ENCODE measurements at regions not wholly inside any gene's neighbourhood (a gene's known extent, or its start where the extent isn't known, plus 50 kb on each side); places are given as distances from the start of the nearest gene placed in this dataset.
"Not testable (repeated sequence)": the region's sequence is repeated elsewhere in the genome, so short reads cannot be mapped to it uniquely, and the experiment has no call there.

DNA sequence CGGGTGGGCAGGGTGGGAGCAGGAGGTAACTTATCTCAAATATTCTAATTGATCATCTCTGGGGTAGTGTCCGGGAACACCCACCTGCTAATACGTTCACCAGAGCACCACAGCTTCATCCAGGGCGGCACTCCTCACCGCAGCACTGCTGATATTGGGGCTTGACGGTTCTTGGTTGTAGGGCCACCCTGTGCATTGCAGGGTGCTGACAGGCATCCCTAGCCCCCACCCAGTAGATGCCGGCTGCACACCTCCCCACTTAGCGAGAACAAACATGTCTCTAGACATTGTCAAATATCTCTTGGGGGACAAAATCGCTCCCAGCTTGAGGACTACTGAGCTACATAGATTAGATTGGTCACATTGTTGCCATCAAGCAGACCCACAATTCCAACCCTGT, 73.9 kb upstream of the WASF3 start:
- DNase-seq (ENCODE audit: low spot score) = no peak

DNA sequence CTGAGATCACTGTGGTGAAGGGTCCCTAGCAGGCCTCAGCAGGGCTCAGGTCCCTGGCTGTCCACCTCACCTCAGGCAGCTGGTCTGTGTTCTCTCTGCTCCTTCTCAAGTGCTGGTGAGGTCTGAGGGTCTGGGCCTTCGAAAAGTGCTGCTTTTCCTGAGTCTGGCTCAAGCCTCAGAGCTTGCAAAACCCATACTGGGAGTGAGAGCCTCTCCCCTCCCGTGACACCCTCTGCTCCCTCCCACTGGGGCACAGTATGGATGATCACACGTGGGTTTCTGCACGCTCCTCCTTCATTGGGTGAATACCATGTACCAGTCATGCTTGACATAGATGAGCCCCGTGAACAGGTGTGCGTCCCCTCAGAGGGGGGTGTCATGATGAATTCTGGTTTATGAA, 73.3 kb upstream of the WASF3 start:
- DNase-seq (ENCODE audit: low spot score) = no peak

DNA sequence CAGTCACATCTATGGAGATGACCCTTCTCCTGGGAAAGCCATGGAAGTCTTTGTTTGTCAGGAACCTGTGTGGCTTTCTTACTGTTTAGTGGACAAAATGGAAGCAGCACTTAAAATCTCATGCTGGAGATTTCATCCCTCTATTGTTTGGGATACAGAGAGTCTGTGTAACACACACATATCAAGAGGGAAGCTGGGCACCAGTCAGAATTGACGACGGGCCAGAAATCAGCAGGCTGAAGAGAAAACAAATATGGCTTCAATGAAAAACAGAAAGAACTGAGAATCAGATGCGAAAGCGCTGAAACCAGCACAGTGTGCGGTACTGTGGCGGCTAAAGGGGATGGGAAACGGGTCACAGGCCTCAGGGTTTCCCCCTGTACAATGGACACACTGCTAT, 72.2 kb upstream of the WASF3 start:
- peak; percentile 61 for DNase-seq (ENCODE audit: low spot score)

DNA sequence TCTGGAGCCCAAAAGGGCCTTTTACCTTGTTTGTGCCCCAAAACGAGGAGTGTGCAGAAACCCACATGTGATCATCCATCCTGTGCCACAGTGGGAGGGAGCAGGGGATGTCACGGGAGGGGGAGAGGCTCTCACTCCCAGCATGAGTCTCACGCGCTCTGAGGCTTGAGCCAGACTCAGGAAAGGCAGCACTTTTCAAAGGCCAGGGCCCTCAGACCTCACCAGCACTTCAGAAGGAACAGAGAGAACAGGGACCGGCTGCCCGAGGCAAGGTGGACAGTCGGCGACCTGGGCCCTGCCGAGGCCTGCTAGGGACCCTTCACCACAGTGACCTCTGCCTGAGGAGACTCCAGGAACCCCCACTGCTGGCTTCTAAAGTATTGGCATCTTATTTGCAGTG, 71.7 kb upstream of the WASF3 start:
- peak; percentile 46 for DNase-seq (ENCODE audit: low spot score)

DNA sequence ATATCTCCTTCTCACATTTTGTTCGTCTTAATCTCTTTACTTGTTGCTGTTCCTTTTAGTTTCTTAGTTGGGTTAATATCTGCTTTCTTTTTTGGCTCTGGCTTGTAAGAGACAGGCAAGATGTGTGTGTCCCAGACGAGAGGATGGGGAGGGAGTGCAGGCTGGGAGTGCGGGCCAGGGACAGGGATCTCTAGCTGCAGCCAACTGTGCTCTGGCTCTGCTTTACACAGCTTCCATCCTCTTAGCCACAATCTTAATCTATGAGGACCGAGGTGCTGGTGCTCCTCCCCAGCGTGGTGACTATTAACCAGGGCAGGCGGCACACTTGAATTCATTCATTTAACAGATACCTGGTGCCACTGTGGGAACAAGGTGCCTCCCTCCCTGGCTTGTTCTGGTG, 70.9 kb upstream of the WASF3 start:
- no peak for DNase-seq (ENCODE audit: low spot score)

DNA sequence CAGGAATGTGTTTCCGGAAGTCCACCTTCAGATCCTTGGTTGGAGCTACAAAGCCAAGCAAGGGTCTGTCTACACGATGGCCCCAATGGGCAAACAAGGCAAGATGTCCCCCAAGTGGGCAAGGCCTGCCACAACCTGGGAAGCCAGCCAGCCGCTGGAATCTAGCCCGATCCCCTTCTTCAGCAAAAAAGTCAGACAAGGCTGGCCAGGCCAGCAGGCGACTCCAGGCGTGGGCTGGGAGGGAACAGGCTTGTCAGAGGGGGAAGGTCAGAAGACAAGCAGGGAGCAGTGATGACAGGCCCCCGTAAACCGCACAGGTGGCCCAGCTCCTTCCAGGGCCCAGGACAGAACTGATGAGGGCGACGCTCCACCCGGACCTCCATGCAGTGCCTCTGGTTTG, 69.7 kb upstream of the WASF3 start:
- DNase-seq (ENCODE audit: low spot score) = no peak

DNA sequence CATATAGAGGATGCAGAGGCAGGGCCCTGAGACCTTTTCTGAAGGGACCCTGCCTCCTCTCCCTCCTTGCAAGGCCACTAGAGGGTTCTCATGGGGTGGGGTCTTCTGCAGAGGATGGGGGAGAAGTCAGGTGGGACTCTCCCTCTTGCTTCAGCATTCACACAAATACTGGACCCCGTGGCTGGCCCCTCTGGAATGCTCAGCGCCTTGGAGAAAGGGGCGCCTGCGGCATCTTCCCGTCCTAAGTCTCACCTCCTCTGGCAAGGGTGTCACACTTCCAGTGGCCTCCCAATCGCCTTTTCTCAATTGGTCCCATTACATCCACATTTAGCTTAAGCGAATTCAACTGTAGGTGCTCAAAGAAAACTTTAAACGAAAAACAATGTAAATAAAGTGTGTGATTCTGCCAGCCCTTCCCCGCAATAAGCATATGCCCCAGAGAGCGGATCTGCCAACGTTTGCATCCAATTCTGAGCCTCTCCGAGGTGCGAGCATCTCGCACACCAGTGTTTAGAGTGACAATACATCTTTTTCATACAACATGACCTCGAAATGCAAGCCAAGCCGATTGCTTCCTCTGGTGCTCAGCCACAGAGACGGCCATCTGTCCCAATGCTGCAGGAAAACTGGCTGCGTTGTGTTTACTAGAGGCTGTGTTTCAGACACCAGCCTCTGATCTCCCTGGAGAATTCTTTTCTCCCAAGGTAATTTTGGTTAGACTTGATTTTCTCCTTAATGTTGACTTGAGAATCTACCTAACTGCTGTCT, 69.1 kb upstream of the WASF3 start:
- no peak for DNase-seq (ENCODE audit: low spot score)

DNA sequence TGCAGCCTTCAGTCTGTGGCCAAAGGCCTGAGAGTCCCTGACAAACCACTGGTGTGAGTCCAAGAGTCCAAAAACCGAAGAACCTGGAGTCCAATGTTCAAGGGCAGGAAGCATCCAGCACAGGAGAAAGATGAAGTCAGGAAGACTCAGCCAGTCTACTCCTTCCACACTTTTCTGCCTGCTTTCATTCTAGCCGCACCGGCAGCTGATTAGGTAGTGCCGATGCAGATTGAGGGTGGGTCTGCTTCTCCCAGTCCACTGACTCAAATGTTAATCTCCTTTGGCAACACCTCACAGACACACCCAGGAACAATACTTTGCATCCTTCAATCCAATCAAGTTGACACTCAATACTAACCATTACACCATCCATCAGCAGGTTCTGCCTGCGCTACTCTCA, 65.2 kb upstream of the WASF3 start:
- DNase-seq (ENCODE audit: low spot score) = not testable (repeated sequence)

DNA sequence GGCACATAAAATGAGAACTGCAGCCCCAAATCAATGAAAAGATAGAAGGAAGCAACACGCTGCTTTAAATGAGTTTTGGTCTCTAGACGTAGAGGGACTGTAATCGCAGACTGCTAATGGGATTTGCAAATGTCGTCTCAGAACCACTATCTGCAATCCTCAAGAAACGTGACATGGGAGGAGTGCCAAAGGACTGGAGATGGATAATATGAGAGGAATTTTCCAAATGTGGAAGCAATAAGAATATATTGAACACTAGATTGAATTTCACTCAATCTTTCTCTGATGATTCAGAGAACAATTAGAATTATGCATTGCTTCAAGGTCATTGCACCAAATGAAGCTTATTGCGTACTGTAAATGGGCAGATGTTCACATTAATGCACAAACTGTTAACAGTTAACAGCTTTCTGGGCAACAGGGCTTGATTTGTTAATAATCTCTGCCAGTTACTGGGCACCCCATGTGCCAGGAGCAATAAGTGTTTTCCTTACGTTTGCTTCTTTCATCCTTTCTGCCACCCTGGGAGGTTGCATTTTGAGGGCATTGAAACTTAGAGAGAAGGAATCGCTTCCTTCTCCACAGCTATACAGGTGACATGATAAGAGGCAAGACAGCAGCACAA, 62.8 kb upstream of the WASF3 start:
- DNase-seq (ENCODE audit: low spot score) = no peak

DNA sequence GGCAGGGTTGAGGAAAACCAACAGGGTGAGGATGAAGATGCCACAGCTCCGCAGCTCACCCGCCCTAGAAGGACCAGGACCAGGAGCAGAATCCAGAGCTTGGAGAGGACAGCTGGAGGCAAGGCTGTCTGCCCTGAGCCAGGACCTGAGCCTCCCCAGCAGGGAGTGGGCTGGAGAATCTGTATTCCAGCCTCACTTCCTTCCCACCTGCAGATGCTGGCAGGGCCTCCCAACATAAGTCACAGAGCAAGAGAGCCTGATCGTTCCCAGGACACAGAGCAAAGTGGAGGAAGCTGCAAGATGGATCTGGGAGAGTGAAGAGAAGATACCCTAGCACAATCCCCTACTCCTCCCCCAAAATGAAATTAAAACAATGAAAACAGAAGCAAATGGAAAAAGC, 61.7 kb upstream of the WASF3 start:
- DNase-seq (ENCODE audit: low spot score) = no peak

DNA sequence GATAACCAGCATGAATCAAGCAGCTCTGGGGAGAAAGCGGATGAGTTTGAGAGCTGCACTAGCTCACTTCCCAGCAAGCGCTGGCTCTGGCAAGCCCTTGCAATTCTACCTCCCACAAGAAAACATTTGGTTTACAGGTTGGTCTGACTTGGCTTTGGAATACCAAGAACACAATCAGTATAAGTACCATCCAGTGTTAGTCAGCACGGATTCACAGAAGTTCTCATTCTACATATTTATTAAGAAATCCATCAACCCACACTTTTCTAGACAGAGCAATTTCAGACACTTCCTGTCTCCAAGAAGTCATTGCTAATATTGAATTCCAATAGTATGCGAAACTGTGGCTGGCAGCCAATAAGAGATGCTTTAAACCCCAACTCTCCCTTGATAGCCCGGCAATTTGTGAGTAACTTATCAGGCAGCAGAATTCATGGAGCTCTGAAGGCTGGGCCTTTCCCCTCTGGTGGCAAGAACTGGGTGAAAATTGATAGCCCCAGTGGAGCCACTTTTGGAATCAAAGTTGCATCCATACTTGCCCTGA, 59.4 kb upstream of the WASF3 start:
- DNase-seq (ENCODE audit: low spot score) = no peak

DNA sequence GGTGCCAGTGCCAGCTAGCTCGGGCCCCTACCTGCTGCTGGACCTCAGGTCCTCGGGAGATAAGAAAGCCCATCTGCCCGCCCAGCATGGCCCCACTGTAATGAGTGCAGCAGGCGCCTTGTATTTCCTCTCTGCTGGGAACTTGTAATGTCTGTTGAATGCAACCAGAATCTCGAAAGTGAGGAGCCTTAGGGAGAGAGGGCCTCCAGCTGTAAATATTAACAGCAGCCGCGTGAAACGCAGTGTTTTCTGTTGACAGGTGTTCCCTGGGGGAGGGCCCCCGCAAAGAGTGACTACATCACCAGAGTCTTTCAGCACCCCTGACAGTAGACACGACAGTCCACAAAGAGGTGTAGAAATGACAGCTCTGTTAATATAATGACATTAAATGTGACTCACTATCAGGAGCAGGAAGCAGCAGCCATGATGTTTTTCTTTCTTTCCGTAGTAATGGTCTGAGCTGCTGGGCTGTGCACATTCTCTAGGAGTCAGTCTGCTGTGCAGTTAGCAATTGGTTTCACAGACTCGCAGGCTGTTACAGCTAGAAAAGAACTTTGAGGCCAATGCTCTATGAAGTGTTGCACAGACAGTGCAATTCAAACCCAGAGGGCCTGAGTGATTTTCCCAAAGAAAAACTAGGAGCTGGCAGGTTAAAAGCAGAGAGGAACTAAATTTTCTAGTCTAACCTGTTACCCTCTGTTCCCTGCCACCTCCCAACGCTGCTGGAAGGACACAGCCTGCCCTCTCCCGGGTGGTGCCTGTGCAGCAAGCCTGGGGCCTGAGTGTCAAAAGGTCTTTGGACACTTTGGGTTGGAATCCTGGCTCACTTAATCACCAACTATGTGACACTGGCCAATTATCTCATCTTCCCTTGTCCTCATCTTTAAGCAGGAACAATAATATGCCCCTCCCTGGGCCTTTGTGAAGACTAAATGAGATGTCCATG, 58.6 kb upstream of the WASF3 start:
- no peak for DNase-seq (ENCODE audit: low spot score)

DNA sequence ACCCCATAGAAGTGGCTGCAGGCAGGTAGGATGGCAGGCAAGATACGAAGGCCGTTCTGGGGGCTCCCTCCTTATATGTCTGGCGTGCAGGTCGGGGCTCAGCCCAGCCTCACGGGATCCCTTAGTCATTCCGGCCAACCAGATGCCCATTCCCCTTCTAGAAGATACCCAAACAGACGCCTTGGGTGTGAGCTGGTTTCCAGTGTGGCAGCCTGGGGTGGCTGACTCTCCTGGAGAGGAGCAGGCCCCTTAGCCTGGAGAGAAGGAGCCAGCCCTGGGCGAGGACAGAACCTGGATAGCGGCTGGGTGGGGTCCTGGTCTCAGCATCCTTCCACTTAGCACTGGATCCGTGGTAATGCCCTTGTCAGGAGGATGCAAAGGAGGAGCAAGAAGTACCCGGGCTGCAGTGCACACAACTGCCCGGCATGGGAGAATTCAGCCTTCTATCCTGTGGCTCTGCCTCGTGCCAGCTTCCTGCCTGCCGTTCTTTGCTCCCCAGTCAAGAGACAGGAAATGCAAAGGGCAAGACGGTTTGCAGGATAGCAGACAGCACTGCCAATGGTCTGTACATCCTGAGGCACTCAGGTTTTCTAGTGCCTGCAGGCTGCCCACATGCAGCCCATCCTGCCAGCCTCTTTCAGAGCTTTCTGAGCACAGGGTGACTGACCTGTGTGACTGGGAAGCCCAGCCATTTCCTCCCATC, 56.7 kb upstream of the WASF3 start:
- no peak for DNase-seq (ENCODE audit: low spot score)

DNA sequence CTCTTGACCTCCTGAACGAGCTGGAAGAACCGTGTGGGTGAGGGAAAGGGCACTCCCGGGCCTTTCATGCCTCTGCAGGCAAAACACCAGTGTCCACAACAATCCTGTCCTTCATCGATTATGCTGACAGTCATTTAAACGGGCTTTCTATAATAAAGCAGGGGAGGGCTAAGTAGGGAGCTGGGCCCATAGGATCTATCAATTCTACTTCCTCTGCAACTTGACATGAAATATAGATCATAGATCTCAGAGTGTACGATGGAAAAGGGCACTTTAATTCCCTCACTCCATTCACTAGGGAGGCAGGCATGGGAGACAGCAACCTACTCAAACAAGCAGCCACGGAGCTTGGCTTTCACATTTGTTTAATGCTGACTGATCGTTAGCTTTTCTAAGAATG, 55.8 kb upstream of the WASF3 start:
- no peak for DNase-seq (ENCODE audit: low spot score)

DNA sequence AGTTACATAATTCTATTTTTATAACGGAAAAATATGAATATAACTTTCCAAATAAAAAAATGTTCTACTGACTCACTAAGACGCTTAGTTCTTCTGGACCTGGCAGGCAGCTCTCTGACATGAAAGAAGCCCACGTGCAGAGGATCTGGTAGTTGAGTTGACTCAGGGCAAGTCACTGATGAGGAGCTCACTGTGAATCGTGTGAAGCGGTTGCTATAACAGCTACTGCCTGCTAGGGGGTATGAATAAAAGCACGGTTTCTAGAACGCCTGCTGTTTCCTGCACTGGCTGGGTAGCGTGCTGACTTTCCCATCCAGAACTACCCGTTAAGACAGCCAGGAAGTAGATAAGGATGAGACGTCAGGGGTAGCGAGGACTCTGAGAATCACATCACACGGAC, 54.7 kb upstream of the WASF3 start:
- no peak for DNase-seq (ENCODE audit: low spot score)

DNA sequence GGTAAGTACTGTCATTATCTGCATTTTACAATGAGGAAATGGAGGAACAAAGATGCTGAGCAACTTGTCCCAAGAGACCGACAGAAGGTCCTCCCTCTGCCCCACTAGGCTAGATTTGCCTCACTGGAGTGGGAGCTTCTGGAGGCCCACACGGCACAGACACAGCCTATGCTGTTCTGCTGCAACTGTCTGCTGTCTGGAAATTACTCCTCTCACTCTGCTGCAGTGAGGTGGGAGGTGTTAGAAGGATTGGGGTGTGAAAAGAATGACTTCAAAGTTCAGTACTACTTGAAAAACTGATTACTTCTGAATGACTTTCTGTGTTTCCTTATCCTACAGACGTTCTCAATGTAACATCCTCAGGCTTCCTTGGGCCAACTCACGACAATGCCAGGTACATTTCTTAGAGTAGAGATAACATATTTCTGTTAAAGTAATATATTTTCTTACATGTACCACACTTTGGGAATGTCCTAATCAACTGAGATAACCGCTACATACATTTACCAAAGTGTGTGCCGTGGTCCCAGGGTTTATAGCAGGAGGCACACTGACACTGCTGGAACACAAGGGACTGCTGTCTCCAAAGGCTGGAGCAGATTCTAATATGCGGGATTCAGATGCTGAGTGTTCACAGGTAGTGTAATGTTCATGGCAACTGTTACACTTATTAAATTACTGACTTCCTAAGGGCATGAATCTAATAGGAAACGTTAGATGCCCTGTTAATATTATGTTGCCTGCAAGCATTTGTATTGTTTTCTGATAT, 53.5 kb upstream of the WASF3 start:
- DNase-seq (ENCODE audit: low spot score) = no peak
